AG10803 (cell line): ENCODE measurements at regions not wholly inside any gene's neighbourhood (a gene's known extent, or its start where the extent isn't known, plus 50 kb on each side); places are given as distances from the start of the nearest gene placed in this dataset.
"Not testable (repeated sequence)": the region's sequence is repeated elsewhere in the genome, so short reads cannot be mapped to it uniquely, and the experiment has no call there.

Experiments used
- DNase-seq: peaks from one replicate; pipeline ENCODE4 v3.0.0; 2010; ENCODE audit warnings: low read depth
- H3K4me3 ChIP-seq: 2 replicates; pipeline ENCODE4 v1.5.1; 2011; ENCODE audit warnings: mild to moderate bottlenecking, low read length, control low read depth
- CTCF ChIP-seq: conservative IDR thresholded peaks from 2 replicates; pipeline ENCODE4 v1.5.1; 2011; ENCODE audit warnings: mild to moderate bottlenecking, low read length, control low read depth, inconsistent platforms

GRCh38 chr6:112912416-112913101, 565.4 kb downstream of the RFPL4B start:
- no peak for TF ChIP-seq CTCF
- DNase-seq: peak; percentile 87
- H3K4me3 ChIP-seq: no peak overlapping the region

GRCh38 chr6:112919744-112920143, 572.6 kb downstream of the RFPL4B start:
- H3K4me3 ChIP-seq: not testable (repeated sequence)

GRCh38 chr6:112920994-112921393, 573.9 kb downstream of the RFPL4B start:
- DNase-seq: peak; percentile 39
- TF ChIP-seq CTCF: no peak

More at GRCh38 chr6:112919744-112920143, 572.6 kb downstream of the RFPL4B start:
- DNase-seq: not testable (repeated sequence)

GRCh38 chr6:112923940-112924587, 576.9 kb downstream of the RFPL4B start:
- DNase-seq: no peak
- H3K4me3 ChIP-seq: no peak overlapping the region
- no peak for TF ChIP-seq CTCF

More at GRCh38 chr6:112920994-112921393, 573.9 kb downstream of the RFPL4B start:
- H3K4me3 ChIP-seq: no peak overlapping the region

- no peak for DNase-seq
- H3K4me3 ChIP-seq: no peak overlapping the region
- TF ChIP-seq CTCF: no peak
These were observed 578.6 kb downstream of the RFPL4B start for GRCh38 chr6:112925702-112926101.

- no peak overlapping the region for H3K4me3 ChIP-seq
- DNase-seq: no peak
- TF ChIP-seq CTCF: no peak
These were observed 580.7 kb downstream of the RFPL4B start for GRCh38 chr6:112927641-112928320.

GRCh38 chr6:112929641-112930040, 582.5 kb downstream of the RFPL4B start:
- TF ChIP-seq CTCF: no peak
- H3K4me3 ChIP-seq: no peak overlapping the region
- peak; percentile 31 for DNase-seq
